Chondrocyte (in vitro differentiated cells): ENCODE measurements at regions not wholly inside any gene's neighbourhood (a gene's known extent, or its start where the extent isn't known, plus 50 kb on each side); places are given as distances from the start of the nearest gene placed in this dataset.

Experiments used
- DNase-seq: peaks from one replicate; pipeline ENCODE4 v3.0.0; 2021; ENCODE audit warnings: mixed read lengths, low spot score
- H3K27ac Mint-ChIP-seq: one replicate; pipeline ENCODE4 v1.8.0; 2021; ENCODE audit warnings: mild to moderate bottlenecking, moderate library complexity, mixed read lengths; ENCODE audit not compliant: unreplicated experiment
- H3K27me3 Mint-ChIP-seq: 2 replicates; pipeline ENCODE4 v1.8.0; 2021; ENCODE audit warnings: low read depth, mixed read lengths
- H3K36me3 Mint-ChIP-seq: 2 replicates; pipeline ENCODE4 v1.8.0; 2021; ENCODE audit warnings: low read depth, mixed read lengths
- H3K4me1 Mint-ChIP-seq: 2 replicates; pipeline ENCODE4 v1.8.0; 2021; ENCODE audit warnings: low read depth, mild to moderate bottlenecking, mixed read lengths
- H3K4me3 Mint-ChIP-seq: one replicate; pipeline ENCODE4 v1.8.0; 2021; ENCODE audit warnings: mild to moderate bottlenecking, moderate library complexity, mixed read lengths; ENCODE audit not compliant: unreplicated experiment
- H3K9me3 Mint-ChIP-seq: 2 replicates; pipeline ENCODE4 v1.8.0; 2021; ENCODE audit warnings: low read depth, mixed read lengths
- TF ChIP-seq, protein P1 (sequence below): fragments of 200-600 bp; sonication (generic); IDR thresholded peaks from 2 replicates; pipeline ENCODE4 v1.5.0; 2021; ENCODE audit warnings: antibody characterized with exemption, mild to moderate bottlenecking, moderate library complexity

- peaks cover 28% of the 10 kb centered on the region for H3K4me1 Mint-ChIP-seq
- TF ChIP-seq, protein P1, sequence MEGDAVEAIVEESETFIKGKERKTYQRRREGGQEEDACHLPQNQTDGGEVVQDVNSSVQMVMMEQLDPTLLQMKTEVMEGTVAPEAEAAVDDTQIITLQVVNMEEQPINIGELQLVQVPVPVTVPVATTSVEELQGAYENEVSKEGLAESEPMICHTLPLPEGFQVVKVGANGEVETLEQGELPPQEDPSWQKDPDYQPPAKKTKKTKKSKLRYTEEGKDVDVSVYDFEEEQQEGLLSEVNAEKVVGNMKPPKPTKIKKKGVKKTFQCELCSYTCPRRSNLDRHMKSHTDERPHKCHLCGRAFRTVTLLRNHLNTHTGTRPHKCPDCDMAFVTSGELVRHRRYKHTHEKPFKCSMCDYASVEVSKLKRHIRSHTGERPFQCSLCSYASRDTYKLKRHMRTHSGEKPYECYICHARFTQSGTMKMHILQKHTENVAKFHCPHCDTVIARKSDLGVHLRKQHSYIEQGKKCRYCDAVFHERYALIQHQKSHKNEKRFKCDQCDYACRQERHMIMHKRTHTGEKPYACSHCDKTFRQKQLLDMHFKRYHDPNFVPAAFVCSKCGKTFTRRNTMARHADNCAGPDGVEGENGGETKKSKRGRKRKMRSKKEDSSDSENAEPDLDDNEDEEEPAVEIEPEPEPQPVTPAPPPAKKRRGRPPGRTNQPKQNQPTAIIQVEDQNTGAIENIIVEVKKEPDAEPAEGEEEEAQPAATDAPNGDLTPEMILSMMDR = no peak
- no peaks in the 10 kb centered on the region for H3K36me3 Mint-ChIP-seq
- no peak for DNase-seq
- H3K27me3 Mint-ChIP-seq = peaks cover 2% of the 10 kb centered on the region
- no peak overlapping the region for H3K27ac Mint-ChIP-seq
- no peaks in the 10 kb centered on the region for H3K9me3 Mint-ChIP-seq
- H3K4me3 Mint-ChIP-seq = no peak overlapping the region
Measured at GRCh38 chr11:115674176-115674936, 170.1 kb upstream of the CADM1 start.

DNA sequence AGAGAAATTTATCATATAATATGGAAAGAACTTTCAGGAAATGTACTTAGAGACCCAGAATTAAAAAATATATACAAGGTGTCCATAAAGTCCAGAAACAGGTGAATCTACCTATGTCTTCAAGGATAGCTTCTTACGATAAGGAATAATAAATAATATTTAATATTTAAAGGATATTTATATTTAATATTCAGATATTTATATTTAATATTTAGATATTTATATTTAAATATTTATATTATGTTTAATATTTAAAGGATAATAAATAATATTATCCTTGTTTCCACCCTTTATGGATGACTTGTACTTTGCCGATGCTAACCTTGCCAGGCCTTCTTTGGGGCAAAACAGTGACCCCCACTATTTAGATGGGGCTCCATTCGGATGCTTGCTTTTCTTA is 169.5 kb upstream of the CADM1 start:
- H3K27me3 Mint-ChIP-seq = peaks cover 4% of the 10 kb centered on the region
- no peaks in the 10 kb centered on the region for H3K36me3 Mint-ChIP-seq
- no peaks in the 10 kb centered on the region for H3K9me3 Mint-ChIP-seq
- peaks cover 28% of the 10 kb centered on the region for H3K4me1 Mint-ChIP-seq
- TF ChIP-seq, protein P1 = no peak
- no peak overlapping the region for H3K27ac Mint-ChIP-seq
- H3K4me3 Mint-ChIP-seq = no peak overlapping the region
- no peak for DNase-seq

GRCh38 chr11:115672999-115673411 is 168.8 kb upstream of the CADM1 start:
- no peaks in the 10 kb centered on the region for H3K36me3 Mint-ChIP-seq
- DNase-seq = no peak
- peaks cover 28% of the 10 kb centered on the region for H3K4me1 Mint-ChIP-seq
- no peak overlapping the region for H3K4me3 Mint-ChIP-seq
- no peaks in the 10 kb centered on the region for H3K9me3 Mint-ChIP-seq
- H3K27ac Mint-ChIP-seq = peak overlapping the region; percentile 8
- H3K27me3 Mint-ChIP-seq = peaks cover 6% of the 10 kb centered on the region
- TF ChIP-seq, protein P1 = no peak

GRCh38 chr11:115672412-115672811 is 168.2 kb upstream of the CADM1 start:
- no peak for DNase-seq
- TF ChIP-seq, protein P1 = no peak
- Mint-ChIP-seq H3K9me3 (no peaks in the 10 kb centered on the region), H3K27me3 (peaks cover 6% of the 10 kb centered on the region), H3K4me1 (peaks cover 22% of the 10 kb centered on the region), H3K36me3 (no peaks in the 10 kb centered on the region), H3K4me3 (no peak overlapping the region), H3K27ac (no peak overlapping the region)

DNA sequence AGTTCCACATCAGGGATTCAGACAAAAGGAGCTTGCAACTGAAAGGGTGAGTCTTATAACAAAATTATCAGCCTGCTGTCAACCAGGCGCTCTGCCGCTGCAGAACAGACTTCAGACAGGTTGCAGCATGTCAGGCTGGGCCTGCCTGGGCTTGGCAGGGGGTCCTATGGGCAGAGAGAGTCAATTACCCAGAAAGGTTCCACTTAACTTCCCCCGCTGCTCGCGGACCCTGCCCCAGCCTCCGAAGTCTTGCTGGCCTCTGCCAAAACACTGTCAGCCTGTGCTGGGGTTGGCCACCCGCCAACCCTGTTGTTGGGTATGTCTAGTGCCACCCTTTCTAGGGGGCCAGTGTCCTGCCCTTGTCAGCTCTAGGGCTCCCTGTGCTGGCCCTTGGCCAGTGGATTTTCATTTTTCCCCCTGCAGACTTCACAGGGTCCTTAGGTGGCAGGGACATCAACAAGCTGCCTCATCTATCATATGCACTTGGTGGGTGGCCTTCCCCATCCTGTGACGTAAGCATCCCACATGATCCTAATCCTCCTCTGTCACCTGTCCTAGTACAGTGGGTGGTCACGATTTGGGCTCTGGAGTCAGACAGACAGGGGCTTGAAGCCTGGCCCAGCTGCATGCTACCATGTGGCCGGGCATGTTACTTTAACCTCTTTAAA is 166.5 kb upstream of the CADM1 start:
- TF ChIP-seq, protein P1 = no peak
- DNase-seq = no peak
- peaks cover 6% of the 10 kb centered on the region for H3K4me1 Mint-ChIP-seq
- H3K27ac Mint-ChIP-seq = no peak overlapping the region
- no peaks in the 10 kb centered on the region for H3K36me3 Mint-ChIP-seq
- H3K9me3 Mint-ChIP-seq = no peaks in the 10 kb centered on the region
- no peak overlapping the region for H3K4me3 Mint-ChIP-seq
- H3K27me3 Mint-ChIP-seq = peaks cover 6% of the 10 kb centered on the region
